IMR-90 (cell line): ENCODE measurements at regions not wholly inside any gene's neighbourhood (a gene's known extent, or its start where the extent isn't known, plus 50 kb on each side); places are given as distances from the start of the nearest gene placed in this dataset.

ENCODE experiments used
- ATAC-seq: fragments of 200-7000 bp; cut with Tn5 transposase; 2 replicates; pipeline ENCODE4 v1.9.1; 2020; ENCODE audit warnings: low read depth, mild to moderate bottlenecking, moderate library complexity
- BruUV-seq: library from RNA; stranded (reverse); fragments of 400-500 nt; replicated peaks from 2 replicates; lab custom pipeline; 2021; lab: Mats Ljungman, UMichigan
- CTCF ChIA-PET: fragments of 300-600 bp; formaldehyde crosslinking; extraction: SDS; loops from one replicate; lab custom pipeline; 2021; ENCODE audit warnings: antibody characterized with exemption; lab: Yijun Ruan, JAX
- POLR2A ChIA-PET: fragments of 300-600 bp; sonication (Branson Sonifier 250); formaldehyde crosslinking; loops from one replicate; lab custom pipeline; 2022; ENCODE audit warnings: antibody characterized with exemption; ENCODE audit not compliant: unreplicated experiment; lab: Charles Lee
- DNase-seq: peaks from one replicate; pipeline ENCODE4 v3.0.0; 2013
- H2AFZ ChIP-seq: replicated peaks from 2 replicates; pipeline ENCODE3; 2013; ENCODE audit warnings: low read length, mild to moderate bottlenecking; ENCODE audit not compliant: poor library complexity
- H2AK5ac ChIP-seq: 2 replicates; pipeline ENCODE4 v1.6.1; 2013; ENCODE audit warnings: low read depth, low read length, inconsistent platforms
- H2AK9ac ChIP-seq: replicated peaks from 2 replicates; pipeline ENCODE3; 2013; ENCODE audit warnings: mild to moderate bottlenecking, low read depth, low read length, moderate library complexity; ENCODE audit not compliant: poor library complexity
- H2BK120ac ChIP-seq: 2 replicates; pipeline ENCODE4 v1.6.1; 2013; ENCODE audit warnings: low read depth, low read length, inconsistent platforms
- H2BK15ac ChIP-seq: 3 replicates; pipeline ENCODE4 v1.6.1; 2013; ENCODE audit warnings: low read depth, low read length, inconsistent platforms
- H2BK20ac ChIP-seq: 2 replicates; pipeline ENCODE4 v1.6.1; 2013; ENCODE audit warnings: low read depth, mild to moderate bottlenecking, inconsistent platforms, low read length, moderate library complexity
- H2BK5ac ChIP-seq: 2 replicates; pipeline ENCODE4 v1.6.1; 2013; ENCODE audit warnings: mild to moderate bottlenecking, low read depth, low read length, inconsistent platforms; ENCODE audit not compliant: poor library complexity, severe bottlenecking
- H3K14ac ChIP-seq: replicated peaks from 2 replicates; pipeline ENCODE4 v1.6.1; 2013; ENCODE audit warnings: low read depth, low read length, inconsistent platforms
- H3K18ac ChIP-seq: 2 replicates; pipeline ENCODE4 v1.6.1; 2013; ENCODE audit warnings: low read depth, low read length, control low read depth
- H3K23ac ChIP-seq: 2 replicates; pipeline ENCODE4 v1.6.1; 2013; ENCODE audit warnings: low read depth, low read length, inconsistent platforms
- H3K27ac ChIP-seq: 2 replicates; pipeline ENCODE4 v1.5.1; 2013; ENCODE audit warnings: mild to moderate bottlenecking, control low read depth, low read length; ENCODE audit not compliant: insufficient read depth
- H3K27me3 ChIP-seq: 2 replicates; pipeline ENCODE4 v1.6.1; 2013; ENCODE audit warnings: low read length; ENCODE audit not compliant: control insufficient read depth, insufficient read depth
- H3K36me3 ChIP-seq: 2 replicates; pipeline ENCODE4 v1.6.1; 2013; ENCODE audit warnings: low read length, mixed read lengths; ENCODE audit not compliant: control insufficient read depth, insufficient read depth
- H3K4ac ChIP-seq: 2 replicates; pipeline ENCODE4 v1.6.1; 2013; ENCODE audit warnings: low read depth, low read length, inconsistent platforms
- H3K4me1 ChIP-seq: 2 replicates; pipeline ENCODE4 v1.6.1; 2013; ENCODE audit warnings: low read length, mixed read lengths; ENCODE audit not compliant: control insufficient read depth, insufficient read depth
- H3K4me2 ChIP-seq: 2 replicates; pipeline ENCODE4 v1.6.1; 2013; ENCODE audit warnings: low read depth, mild to moderate bottlenecking, control low read depth, low read length, moderate library complexity
- H3K4me3 ChIP-seq: 2 replicates; pipeline ENCODE4 v1.5.1; 2013; ENCODE audit warnings: low read depth, mild to moderate bottlenecking, control low read depth, low read length, moderate library complexity; ENCODE audit not compliant: insufficient read depth
- H3K56ac ChIP-seq: 2 replicates; pipeline ENCODE4 v1.6.1; 2013; ENCODE audit warnings: low read length, inconsistent platforms; ENCODE audit not compliant: insufficient read depth; ENCODE audit errors: extremely low read depth
- H3K79me1 ChIP-seq, 2 experiments: 2 replicates each; pipeline ENCODE4 v1.6.1; 2013; ENCODE audit warnings: low read length in 2 of 2, inconsistent platforms in 1 of 2, low read depth in 1 of 2
- H3K9ac ChIP-seq: 2 replicates; pipeline ENCODE4 v1.6.1; 2013; ENCODE audit warnings: low read depth, low read length, control low read depth
- H3K9me1 ChIP-seq: 2 replicates; pipeline ENCODE4 v1.6.1; 2013; ENCODE audit warnings: low read length, inconsistent platforms; ENCODE audit not compliant: insufficient read depth
- H3K9me3 ChIP-seq: 2 replicates; pipeline ENCODE4 v1.6.1; 2013; ENCODE audit warnings: low read length; ENCODE audit not compliant: control insufficient read depth, insufficient read depth
- H4K20me1 ChIP-seq: 2 replicates; pipeline ENCODE4 v1.6.1; 2013; ENCODE audit warnings: low read length, inconsistent platforms; ENCODE audit not compliant: insufficient read depth
- H4K5ac ChIP-seq: 2 replicates; pipeline ENCODE4 v1.6.1; 2013; ENCODE audit warnings: mild to moderate bottlenecking, low read depth, low read length, control low read depth
- H4K8ac ChIP-seq, 2 experiments: 2 replicates each; pipeline ENCODE4 v1.6.1; 2013; ENCODE audit warnings: low read depth in 2 of 2, low read length in 2 of 2, control low read depth in 1 of 2, inconsistent platforms in 1 of 2
- H4K91ac ChIP-seq: 2 replicates; pipeline ENCODE4 v1.6.1; 2013; ENCODE audit warnings: low read depth, low read length, inconsistent platforms; ENCODE audit not compliant: insufficient read depth
- BHLHE40 ChIP-seq: fragments of 150-350 bp; IDR thresholded peaks from 2 replicates; pipeline ENCODE4 v1.6.1; 2016; ENCODE audit warnings: mild to moderate bottlenecking, low read depth, low read length
- CEBPB ChIP-seq: IDR thresholded peaks from 2 replicates; pipeline ENCODE4 v1.6.1; 2012; ENCODE audit warnings: low read depth, low read length, improper control_type of control experiment
- CHD1 ChIP-seq: IDR thresholded peaks from 2 replicates; pipeline ENCODE4 v1.6.1; 2012; ENCODE audit warnings: low read depth, low read length, improper control_type of control experiment
- FOS ChIP-seq: fragments of 150-350 bp; IDR thresholded peaks from 2 replicates; pipeline ENCODE4 v1.6.1; 2016; ENCODE audit warnings: low read depth, low read length
- MAFK ChIP-seq: IDR thresholded peaks from 2 replicates; pipeline ENCODE4 v1.6.1; 2012; ENCODE audit warnings: low read depth, low read length, improper control_type of control experiment
- MAZ ChIP-seq: IDR thresholded peaks from 2 replicates; pipeline ENCODE4 v1.6.1; 2012; ENCODE audit warnings: low read depth, mild to moderate bottlenecking, low read length, improper control_type of control experiment, moderate library complexity, borderline replicate concordance
- NFE2L2 ChIP-seq: fragments of 150-350 bp; IDR thresholded peaks from 2 replicates; pipeline ENCODE4 v1.6.1; 2016; ENCODE audit warnings: low read depth, mild to moderate bottlenecking, low read length
- POLR2A ChIP-seq: IDR thresholded peaks from 2 replicates; pipeline ENCODE4 v1.6.1; 2012; ENCODE audit warnings: mild to moderate bottlenecking, low read depth, low read length
- RAD21 ChIP-seq: IDR thresholded peaks from 2 replicates; pipeline ENCODE4 v1.6.1; 2012; ENCODE audit warnings: low read length, improper control_type of control experiment
- RFX5 ChIP-seq: IDR thresholded peaks from 2 replicates; pipeline ENCODE4 v1.8.0; 2012; ENCODE audit warnings: low read depth, mild to moderate bottlenecking, low read length, moderate library complexity
- SMC3 ChIP-seq: fragments of 150-350 bp; IDR thresholded peaks from 2 replicates; pipeline ENCODE4 v1.6.1; 2016; ENCODE audit warnings: low read depth, mild to moderate bottlenecking, antibody characterized with exemption, low read length, moderate library complexity
- WGBS, 2 experiments: methylation state at CpG; one replicate each; pipeline versions ENCODE4 v1.1.5 to v1.1.7; 2013; ENCODE audit warnings: missing lambda C conversion rate in 2 of 2; ENCODE audit not compliant: insufficient read length in 1 of 2; ENCODE audit errors: extremely low coverage in 2 of 2; 5-methylcytosine and 5-hydroxymethylcytosine counted together
- dilution Hi-C: fragments of 300-500 bp; cut with HindIII; formaldehyde crosslinking; loops from one replicate; pipeline ENCODE4 v1.14.3; 2018; ENCODE audit warnings: low sequenced_read_pairs; ENCODE audit not compliant: unreplicated experiment
- in situ Hi-C: fragments of 300-500 bp; cut with MboI; formaldehyde crosslinking; loops from 3 replicates; pipeline ENCODE4 v1.14.3; 2019; ENCODE audit warnings: low sequenced_read_pairs, inconsistent platforms, mixed read lengths
- intact Hi-C: fragments of 100-400 bp; cut with micrococcal nuclease; formaldehyde crosslinking; loops from 2 replicates; pipeline ENCODE4 v1.10.0; 2022
- TF ChIP-seq, protein P1 (sequence below): conservative IDR thresholded peaks from 2 replicates; pipeline ENCODE4 v1.5.1; 2012; ENCODE audit warnings: mild to moderate bottlenecking, low read depth, low read length, improper control_type of control experiment
- TF ChIP-seq, protein P2 (sequence below): fragments of 150-350 bp; IDR thresholded peaks from 2 replicates; pipeline ENCODE4 v1.6.1; 2016; ENCODE audit warnings: low read depth, mild to moderate bottlenecking, low read length, moderate library complexity, borderline replicate concordance

DNA sequence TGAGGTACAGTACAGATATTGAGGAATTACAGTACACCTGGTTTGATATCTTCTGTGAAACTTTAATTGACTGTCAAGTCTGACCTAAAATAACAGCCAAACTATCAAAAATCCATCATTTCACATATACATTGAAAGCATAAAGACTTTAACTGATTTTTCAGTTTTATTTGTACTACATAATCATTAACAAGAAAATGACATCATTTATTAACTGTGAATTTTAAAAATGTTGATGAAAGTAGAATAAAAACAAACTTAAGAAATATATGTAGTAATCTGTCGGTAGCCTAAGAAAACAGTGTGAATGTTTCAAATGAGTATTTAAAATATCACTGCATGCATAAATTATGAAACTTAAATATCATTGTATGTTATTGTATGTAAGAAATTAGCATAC, 836.7 kb upstream of the GHITM start:
- H3K18ac ChIP-seq, result no peak overlapping the region
- H3K4me2 ChIP-seq, result no peak overlapping the region
- H3K9ac ChIP-seq, result no peak overlapping the region
- ATAC-seq (no peak), DNase-seq (no peak)
- H2BK5ac ChIP-seq, result no peak overlapping the region
- H4K5ac ChIP-seq, result no peak overlapping the region
- no peaks in the 10 kb centered on the region for H3K9me1 ChIP-seq
- H2BK15ac ChIP-seq, result no peak overlapping the region
- H4K91ac ChIP-seq, result no peak overlapping the region
- no peak overlapping the region for H3K23ac ChIP-seq
- H3K4me3 ChIP-seq, result no peak overlapping the region
- POLR2A ChIA-PET, result no interaction called here
- peaks cover 4% of the 10 kb centered on the region for H3K9me3 ChIP-seq
- no peak overlapping the region for H3K27ac ChIP-seq
- no peak overlapping the region for H3K56ac ChIP-seq
- CTCF ChIA-PET, result no interaction called here
- BruUV-seq, result no TSS peak
- H3K79me1 ChIP-seq, result no peaks in the 10 kb centered on the region
- H2AK9ac ChIP-seq, result no peak overlapping the region
- H3K4ac ChIP-seq, result no peak overlapping the region
- intact Hi-C loops (no loop called here), in situ Hi-C loops (no loop called here), dilution Hi-C loops (no loop called here)
- no peak overlapping the region for H2BK20ac ChIP-seq
- H2AK5ac ChIP-seq, result no peak overlapping the region
- TF ChIP-seq RAD21 (no peak), NFE2L2 (no peak), MAFK (no peak), RFX5 (no peak), SMC3 (no peak), MAZ (no peak), POLR2A (no peak), CHD1 (no peak), CEBPB (no peak), FOS (no peak), BHLHE40 (no peak)
- TF ChIP-seq, protein P1, sequence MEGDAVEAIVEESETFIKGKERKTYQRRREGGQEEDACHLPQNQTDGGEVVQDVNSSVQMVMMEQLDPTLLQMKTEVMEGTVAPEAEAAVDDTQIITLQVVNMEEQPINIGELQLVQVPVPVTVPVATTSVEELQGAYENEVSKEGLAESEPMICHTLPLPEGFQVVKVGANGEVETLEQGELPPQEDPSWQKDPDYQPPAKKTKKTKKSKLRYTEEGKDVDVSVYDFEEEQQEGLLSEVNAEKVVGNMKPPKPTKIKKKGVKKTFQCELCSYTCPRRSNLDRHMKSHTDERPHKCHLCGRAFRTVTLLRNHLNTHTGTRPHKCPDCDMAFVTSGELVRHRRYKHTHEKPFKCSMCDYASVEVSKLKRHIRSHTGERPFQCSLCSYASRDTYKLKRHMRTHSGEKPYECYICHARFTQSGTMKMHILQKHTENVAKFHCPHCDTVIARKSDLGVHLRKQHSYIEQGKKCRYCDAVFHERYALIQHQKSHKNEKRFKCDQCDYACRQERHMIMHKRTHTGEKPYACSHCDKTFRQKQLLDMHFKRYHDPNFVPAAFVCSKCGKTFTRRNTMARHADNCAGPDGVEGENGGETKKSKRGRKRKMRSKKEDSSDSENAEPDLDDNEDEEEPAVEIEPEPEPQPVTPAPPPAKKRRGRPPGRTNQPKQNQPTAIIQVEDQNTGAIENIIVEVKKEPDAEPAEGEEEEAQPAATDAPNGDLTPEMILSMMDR, result no peak
- TF ChIP-seq, protein P2, sequence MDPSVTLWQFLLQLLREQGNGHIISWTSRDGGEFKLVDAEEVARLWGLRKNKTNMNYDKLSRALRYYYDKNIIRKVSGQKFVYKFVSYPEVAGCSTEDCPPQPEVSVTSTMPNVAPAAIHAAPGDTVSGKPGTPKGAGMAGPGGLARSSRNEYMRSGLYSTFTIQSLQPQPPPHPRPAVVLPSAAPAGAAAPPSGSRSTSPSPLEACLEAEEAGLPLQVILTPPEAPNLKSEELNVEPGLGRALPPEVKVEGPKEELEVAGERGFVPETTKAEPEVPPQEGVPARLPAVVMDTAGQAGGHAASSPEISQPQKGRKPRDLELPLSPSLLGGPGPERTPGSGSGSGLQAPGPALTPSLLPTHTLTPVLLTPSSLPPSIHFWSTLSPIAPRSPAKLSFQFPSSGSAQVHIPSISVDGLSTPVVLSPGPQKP, result no peak
- H3K14ac ChIP-seq, result no peak overlapping the region
- no peak overlapping the region for H2BK120ac ChIP-seq
- no peaks in the 10 kb centered on the region for H4K20me1 ChIP-seq
- H3K27me3 ChIP-seq, result no peaks in the 10 kb centered on the region
- no peak overlapping the region for H4K8ac ChIP-seq
- H2AFZ ChIP-seq, result no peak overlapping the region
- H3K4me1 ChIP-seq, result no peaks in the 10 kb centered on the region
- WGBS, 2 experiments, result no CpG with 5 or more reads among the region's 1 CpG
- H3K36me3 ChIP-seq, result no peaks in the 10 kb centered on the region
